ENCODE measurements at regions not wholly inside any gene's neighbourhood (a gene's known extent, or its start where the extent isn't known, plus 50 kb on each side); places are given as distances from the start of the nearest gene placed in this dataset.

- 80 to 94% methylated on average over 1 to 5 of the region's 5 CpGs for WGBS, 2 experiments (ENCODE audit: insufficient coverage in 1 of 2, insufficient read length in 1 of 2)
- H3K9me3 Mint-ChIP-seq = no peaks in the 10 kb centered on the region
- Histone ChIP-seq H3K27ac (ENCODE audit: low read depth, low read length) (no peak overlapping the region), H3K36me3 (ENCODE audit: control insufficient read depth, insufficient read depth, low read length) (no peaks in the 10 kb centered on the region), H3K4me3 (ENCODE audit: low read length) (no peak overlapping the region), H3K9me3 (ENCODE audit: control insufficient read depth, low read length) (no peaks in the 10 kb centered on the region), H3K27me3 (ENCODE audit: control insufficient read depth, insufficient read depth, low read length, poor library complexity, severe bottlenecking) (no peaks in the 10 kb centered on the region), H3K9ac (ENCODE audit: extremely low read depth, low read length, poor library complexity, severe bottlenecking) (no peak overlapping the region), H3K4me1 (ENCODE audit: control insufficient read depth, insufficient read depth, low read length) (peaks cover 15% of the 10 kb centered on the region)
- H3K27me3 Mint-ChIP-seq (ENCODE audit: insufficient read depth) = peaks cover 3% of the 10 kb centered on the region
- H3K4me1 Mint-ChIP-seq = peaks cover 19% of the 10 kb centered on the region
- H3K36me3 Mint-ChIP-seq (ENCODE audit: low read depth) = no peaks in the 10 kb centered on the region
- peak; percentile 22 for DNase-seq
- TF ChIP-seq CTCF (conservative IDR thresholded peaks at IDR 0.05) = no peak
- no peak overlapping the region for H3K27ac Mint-ChIP-seq
- H3K4me3 Mint-ChIP-seq = no peak overlapping the region
These were observed 197.5 kb downstream of the ATG4C start for GRCh38 chr1:62981434-62981833.

- Histone ChIP-seq H3K9ac (ENCODE audit: extremely low read depth, low read length, poor library complexity, severe bottlenecking) (no peak overlapping the region), H3K36me3 (ENCODE audit: control insufficient read depth, insufficient read depth, low read length) (no peaks in the 10 kb centered on the region), H3K27me3 (ENCODE audit: control insufficient read depth, insufficient read depth, low read length, poor library complexity, severe bottlenecking) (no peaks in the 10 kb centered on the region), H3K4me1 (ENCODE audit: control insufficient read depth, insufficient read depth, low read length) (peaks cover 6% of the 10 kb centered on the region), H3K4me3 (ENCODE audit: low read length) (no peak overlapping the region), H3K27ac (ENCODE audit: low read depth, low read length) (no peak overlapping the region), H3K9me3 (ENCODE audit: control insufficient read depth, low read length) (no peaks in the 10 kb centered on the region)
- no peaks in the 10 kb centered on the region for H3K36me3 Mint-ChIP-seq (ENCODE audit: low read depth)
- WGBS, 2 experiments (ENCODE audit: insufficient coverage in 1 of 2, insufficient read length in 1 of 2) = 94 to 100% methylated on average over 2 to 5 of the region's 5 CpGs
- no peaks in the 10 kb centered on the region for H3K9me3 Mint-ChIP-seq
- no peak for TF ChIP-seq CTCF (conservative IDR thresholded peaks at IDR 0.05)
- H3K27ac Mint-ChIP-seq = no peak overlapping the region
- peaks cover 2% of the 10 kb centered on the region for H3K27me3 Mint-ChIP-seq (ENCODE audit: insufficient read depth)
- H3K4me1 Mint-ChIP-seq = peaks cover 23% of the 10 kb centered on the region
- H3K4me3 Mint-ChIP-seq = no peak overlapping the region
- no peak for DNase-seq
These were observed 204.9 kb downstream of the ATG4C start for GRCh38 chr1:62988867-62989266.

- H3K4me3 Mint-ChIP-seq = no peak overlapping the region
- H3K9me3 Mint-ChIP-seq = no peaks in the 10 kb centered on the region
- Histone ChIP-seq H3K36me3 (ENCODE audit: control insufficient read depth, insufficient read depth, low read length) (no peaks in the 10 kb centered on the region), H3K4me1 (ENCODE audit: control insufficient read depth, insufficient read depth, low read length) (peaks cover 6% of the 10 kb centered on the region), H3K27ac (ENCODE audit: low read depth, low read length) (no peak overlapping the region), H3K9me3 (ENCODE audit: control insufficient read depth, low read length) (no peaks in the 10 kb centered on the region), H3K27me3 (ENCODE audit: control insufficient read depth, insufficient read depth, low read length, poor library complexity, severe bottlenecking) (no peaks in the 10 kb centered on the region), H3K9ac (ENCODE audit: extremely low read depth, low read length, poor library complexity, severe bottlenecking) (no peak overlapping the region), H3K4me3 (ENCODE audit: low read length) (no peak overlapping the region)
- no peaks in the 10 kb centered on the region for H3K36me3 Mint-ChIP-seq (ENCODE audit: low read depth)
- 91 to 100% methylated on average over 1 to 5 of the region's 5 CpGs for WGBS, 2 experiments (ENCODE audit: insufficient coverage in 1 of 2, insufficient read length in 1 of 2)
- TF ChIP-seq CTCF (conservative IDR thresholded peaks at IDR 0.05) = peak; percentile 77
- H3K27me3 Mint-ChIP-seq (ENCODE audit: insufficient read depth) = peaks cover 2% of the 10 kb centered on the region
- H3K4me1 Mint-ChIP-seq = peaks cover 23% of the 10 kb centered on the region
- no peak overlapping the region for H3K27ac Mint-ChIP-seq
- DNase-seq = peak; percentile 59
These were observed 205.6 kb downstream of the ATG4C start for GRCh38 chr1:62989497-62989896.
